Activated naive CD4-positive, alpha-beta T cell treated with anti-CD3 and anti-CD28 coated beads, Interleukin-2, amount 50 U/mL, for 72 hours (primary cell): ENCODE measurements at regions not wholly inside any gene's neighbourhood (a gene's known extent, or its start where the extent isn't known, plus 50 kb on each side); places are given as distances from the start of the nearest gene placed in this dataset.
"Not testable (repeated sequence)": the region's sequence is repeated elsewhere in the genome, so short reads cannot be mapped to it uniquely, and the experiment has no call there.

Experiments
- ATAC-seq, 2 donors: fragments of 150-1000 bp; cut with Tn5 transposase; 2 replicates each; pipeline ENCODE4 v1.10.0; 2021; ENCODE audit warnings: mild to moderate bottlenecking in 2 of 2, moderate library complexity in 2 of 2
- DNase-seq, 2 donors: peaks; one replicate each; pipeline ENCODE4 v3.0.0; 2021 to 2022; ENCODE audit warnings: low spot score in 2 of 2
- H3K27ac Mint-ChIP-seq, 2 donors: one replicate each; pipeline ENCODE4 v1.8.0; 2022; ENCODE audit warnings: mild to moderate bottlenecking in 2 of 2, mixed read lengths in 2 of 2
- H3K36me3 Mint-ChIP-seq, 2 donors: one replicate each; pipeline ENCODE4 v1.8.0; 2022; ENCODE audit warnings: mixed read lengths in 2 of 2
- H3K9me3 Mint-ChIP-seq, 2 donors: one replicate each; pipeline ENCODE4 v1.8.0; 2022; ENCODE audit warnings: mixed read lengths in 2 of 2

DNA sequence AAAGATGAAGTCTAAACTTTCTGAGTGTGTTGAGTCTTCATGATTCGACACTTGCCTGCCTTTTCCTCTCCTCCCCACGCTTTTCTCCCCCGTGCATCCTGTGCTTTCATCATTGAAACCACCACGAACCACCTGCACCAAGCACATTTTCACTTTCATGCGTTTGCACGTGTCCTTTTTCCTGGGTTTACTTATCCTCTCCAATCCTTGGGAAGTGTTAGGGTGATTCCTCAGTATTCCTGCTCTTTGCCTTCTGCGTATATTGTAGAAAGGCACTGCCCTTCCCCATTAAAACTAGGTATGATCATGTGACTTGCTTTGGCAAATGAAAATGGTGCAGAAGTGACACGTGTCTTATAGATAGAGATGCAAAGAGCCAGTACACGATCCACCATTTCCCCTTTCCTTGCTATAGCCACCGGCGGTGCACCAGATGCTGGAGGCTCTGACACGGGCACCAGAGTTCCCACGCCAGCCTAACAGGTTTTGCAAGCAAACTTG is 106.6 kb downstream of the BRMS1L start:
- Mint-ChIP-seq H3K27ac (peak overlapping the region; percentile 63 to 83), H3K9me3 (peaks cover 4 to 5% of the 10 kb centered on the region in 2 donors), H3K36me3 (peaks cover 0 to 5% of the 10 kb centered on the region in 2 donors)
- peak; percentile 82 to 85 for ATAC-seq
- peak in 1 of 2 donors; percentile 35 for DNase-seq

DNA sequence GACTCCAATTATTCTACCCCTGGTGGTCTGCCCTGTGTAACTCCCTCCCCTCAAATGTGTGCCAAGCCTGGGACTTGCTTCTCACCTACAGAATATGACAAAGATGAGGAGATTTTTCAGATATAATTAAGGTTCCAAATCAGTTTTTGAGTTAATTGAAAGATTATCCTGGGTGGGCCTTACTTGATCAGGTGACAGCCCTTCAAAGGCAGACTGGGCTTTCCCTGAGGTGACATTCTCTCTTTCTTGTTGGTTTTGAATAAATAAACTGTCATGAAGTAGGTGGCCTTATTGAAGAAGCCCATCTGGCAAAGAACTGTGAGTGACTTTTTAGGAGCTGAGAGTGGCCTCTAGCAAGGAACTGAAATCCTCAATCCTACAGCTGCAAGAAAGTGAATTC is 106.0 kb downstream of the BRMS1L start:
- no peak for DNase-seq
- H3K9me3 Mint-ChIP-seq: peaks cover 4 to 5% of the 10 kb centered on the region in 2 donors
- peak overlapping the region in 1 of 2 donors; percentile 63 for H3K27ac Mint-ChIP-seq
- H3K36me3 Mint-ChIP-seq: peaks cover 0 to 5% of the 10 kb centered on the region in 2 donors
- ATAC-seq: no peak

DNA sequence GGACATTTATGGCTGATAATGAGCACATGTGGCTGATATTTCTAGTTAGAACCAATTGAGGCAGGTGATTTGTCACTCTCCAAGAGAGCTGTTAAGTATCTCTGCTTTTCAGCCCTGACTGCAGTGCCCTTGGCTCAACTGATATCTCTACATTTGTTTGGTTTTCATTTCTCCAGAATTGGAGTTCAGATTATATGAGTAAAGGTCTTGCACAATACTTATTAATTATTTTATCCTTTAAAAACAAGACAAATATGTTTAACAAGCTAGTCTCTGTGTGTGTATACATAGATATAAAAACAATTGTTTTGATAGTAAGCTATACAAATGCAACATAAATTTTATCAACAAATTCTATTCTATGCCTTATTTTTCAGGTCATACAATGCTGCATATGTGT is 105.2 kb downstream of the BRMS1L start:
- DNase-seq (no peak), ATAC-seq (no peak)

DNA sequence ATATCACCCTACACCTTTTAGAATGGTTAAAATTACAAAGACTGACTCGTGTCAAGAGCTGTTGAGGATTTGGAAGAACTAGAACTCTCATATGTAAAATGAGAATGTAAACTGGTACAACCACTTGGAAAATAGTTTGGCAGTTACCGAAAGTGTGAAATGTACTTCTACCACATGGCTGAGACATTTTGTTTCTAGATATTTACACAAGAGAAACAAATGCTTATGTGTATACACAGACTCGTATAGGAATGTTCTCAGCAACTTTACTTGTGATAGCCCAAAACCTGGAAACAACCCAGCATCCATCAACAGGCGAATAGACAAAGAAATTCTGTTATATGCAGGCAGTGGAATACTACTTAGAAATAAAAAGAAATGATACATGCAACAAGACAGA is 103.0 kb downstream of the BRMS1L start:
- Mint-ChIP-seq H3K36me3 (peaks cover 0 to 5% of the 10 kb centered on the region in 2 donors), H3K9me3 (peaks cover 4 to 5% of the 10 kb centered on the region in 2 donors), H3K27ac (no peak overlapping the region)
- DNase-seq: no peak
- ATAC-seq: no peak

More for the DNA sequence above, 105.2 kb downstream of the BRMS1L start:
- H3K27ac Mint-ChIP-seq: no peak overlapping the region
- peaks cover 4 to 5% of the 10 kb centered on the region in 2 donors for H3K9me3 Mint-ChIP-seq
- H3K36me3 Mint-ChIP-seq: peaks cover 0 to 5% of the 10 kb centered on the region in 2 donors

DNA sequence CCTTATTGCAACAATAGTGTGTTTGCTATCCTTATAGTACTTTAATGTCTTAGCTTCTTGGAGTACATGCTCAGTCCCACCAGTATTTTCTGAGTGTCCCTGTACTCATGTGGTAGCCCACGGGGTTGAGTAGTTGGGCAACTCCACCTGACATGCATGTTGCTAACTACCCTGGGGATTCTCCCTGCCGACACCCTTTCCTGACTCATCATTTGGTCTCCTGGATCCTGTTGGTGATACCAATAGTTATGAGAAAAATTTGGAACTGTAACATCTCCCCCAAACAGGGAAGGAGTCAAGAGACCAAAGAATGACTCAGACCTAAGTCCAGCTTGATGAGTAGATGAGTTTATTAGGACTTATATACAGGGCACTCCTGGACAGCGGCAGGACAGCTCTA is 101.6 kb downstream of the BRMS1L start:
- Mint-ChIP-seq H3K9me3 (peaks cover 2% of the 10 kb centered on the region in 2 donors), H3K36me3 (peaks cover 0 to 3% of the 10 kb centered on the region in 2 donors), H3K27ac (no peak overlapping the region)
- no peak for DNase-seq
- ATAC-seq: peak in 1 of 2 donors; percentile 62

DNA sequence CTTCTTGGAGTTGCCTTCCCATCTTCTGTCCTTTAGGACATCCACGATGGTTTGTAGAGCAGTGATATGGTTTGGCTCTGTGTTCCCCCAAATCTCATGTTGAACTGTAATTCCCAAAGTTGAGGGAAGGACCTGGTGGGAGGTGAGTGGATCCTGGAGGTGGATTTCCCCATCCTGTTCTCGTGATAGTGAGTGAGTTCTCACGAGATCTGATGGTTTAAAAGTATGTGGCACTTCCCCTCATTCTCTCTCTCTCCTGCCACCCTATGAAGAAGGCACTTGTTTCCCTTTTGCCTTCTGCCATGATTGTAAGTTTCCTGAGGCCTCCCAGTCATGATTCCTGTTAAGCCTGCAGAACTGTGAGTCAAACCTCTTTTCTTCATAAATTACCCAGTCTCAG is 99.2 kb downstream of the BRMS1L start:
- DNase-seq (no peak), ATAC-seq (no peak)
- Mint-ChIP-seq H3K36me3 (no peaks in the 10 kb centered on the region), H3K27ac (no peak overlapping the region), H3K9me3 (peaks cover 0 to 8% of the 10 kb centered on the region in 2 donors)

DNA sequence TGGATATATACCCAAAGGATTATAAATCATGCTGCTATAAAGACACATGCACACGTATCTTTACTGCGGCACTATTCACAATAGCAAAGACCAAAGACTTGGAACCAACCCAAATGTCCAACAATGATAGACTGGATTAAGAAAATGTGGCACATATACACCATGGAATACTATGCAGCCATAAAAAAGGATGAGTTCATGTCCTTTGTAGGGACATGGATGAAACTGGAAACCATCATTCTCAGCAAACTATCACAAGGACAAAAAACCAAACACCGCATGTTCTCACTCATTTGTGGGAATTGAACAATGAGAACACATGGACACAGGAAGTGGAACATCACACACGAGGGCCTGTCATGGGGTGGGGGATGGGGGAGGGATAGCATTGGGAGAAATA is 96.5 kb downstream of the BRMS1L start:
- H3K36me3 Mint-ChIP-seq, DNase-seq: not testable (repeated sequence)

DNA sequence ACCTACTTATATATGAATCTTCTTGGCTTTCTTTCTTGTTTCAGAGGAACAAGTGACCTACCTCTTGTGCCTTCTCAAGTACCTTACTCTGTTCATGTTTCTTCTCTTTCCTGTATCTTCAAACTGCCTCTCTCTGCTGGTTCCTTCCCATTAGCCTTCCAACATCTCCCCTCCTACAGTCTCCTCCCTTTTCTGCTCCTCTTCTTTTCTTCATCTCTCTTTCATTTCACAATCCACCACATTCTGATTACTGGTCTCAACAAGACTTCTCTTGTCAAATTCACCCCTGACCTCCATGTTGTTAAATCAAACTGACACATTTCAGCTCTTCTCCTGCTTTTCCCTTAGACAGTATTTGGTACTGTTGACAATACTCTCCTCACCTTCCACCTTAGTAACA is 95.6 kb downstream of the BRMS1L start:
- Mint-ChIP-seq H3K9me3 (peaks cover 3 to 16% of the 10 kb centered on the region in 2 donors), H3K27ac (no peak overlapping the region), H3K36me3 (peaks cover 6 to 11% of the 10 kb centered on the region in 2 donors)
- ATAC-seq (no peak), DNase-seq (no peak)

More for the DNA sequence above, 96.5 kb downstream of the BRMS1L start:
- ATAC-seq, H3K27ac Mint-ChIP-seq: not testable (repeated sequence)
- H3K9me3 Mint-ChIP-seq: peaks cover 3 to 11% of the 10 kb centered on the region in 2 donors
